HG03558 (cell line): ENCODE measurements at regions not wholly inside any gene's neighbourhood (a gene's known extent, or its start where the extent isn't known, plus 50 kb on each side); places are given as distances from the start of the nearest gene placed in this dataset.
"Not testable (repeated sequence)": the region's sequence is repeated elsewhere in the genome, so short reads cannot be mapped to it uniquely, and the experiment has no call there.

Experiments
- ATAC-seq: cut with Tn5 transposase; IDR thresholded peaks from one replicate; pipeline ENCODE4 v1.9.1; 2021; ENCODE audit warnings: moderate number of reproducible peaks; ENCODE audit not compliant: unreplicated experiment; ENCODE audit errors: extremely low read depth

GRCh38 chr4:146124023-146124680, 51.4 kb upstream of the LSM6 start:
- peak; percentile 70 for ATAC-seq

DNA sequence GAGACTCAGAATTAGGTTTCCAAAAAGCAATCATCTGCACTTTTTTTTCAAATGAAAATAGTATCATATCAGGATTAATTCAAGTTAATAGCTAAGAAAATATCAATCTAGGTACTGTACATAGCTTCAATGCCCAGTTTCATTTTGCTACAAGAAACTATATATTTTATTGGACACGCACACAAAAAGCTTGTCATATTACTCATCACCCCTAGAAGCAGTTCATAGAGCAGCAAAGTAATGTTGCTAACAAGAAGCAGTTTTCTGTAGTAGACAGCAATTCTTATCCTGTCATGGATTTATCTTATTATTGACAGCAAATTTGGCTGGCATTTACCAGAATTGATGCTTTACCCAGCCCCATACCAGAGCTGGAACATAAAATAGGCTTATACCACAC, 52.3 kb upstream of the LSM6 start:
- no peak for ATAC-seq

- no peak for ATAC-seq
These were observed 53.1 kb upstream of the LSM6 start for GRCh38 chr4:146122398-146122797.

DNA sequence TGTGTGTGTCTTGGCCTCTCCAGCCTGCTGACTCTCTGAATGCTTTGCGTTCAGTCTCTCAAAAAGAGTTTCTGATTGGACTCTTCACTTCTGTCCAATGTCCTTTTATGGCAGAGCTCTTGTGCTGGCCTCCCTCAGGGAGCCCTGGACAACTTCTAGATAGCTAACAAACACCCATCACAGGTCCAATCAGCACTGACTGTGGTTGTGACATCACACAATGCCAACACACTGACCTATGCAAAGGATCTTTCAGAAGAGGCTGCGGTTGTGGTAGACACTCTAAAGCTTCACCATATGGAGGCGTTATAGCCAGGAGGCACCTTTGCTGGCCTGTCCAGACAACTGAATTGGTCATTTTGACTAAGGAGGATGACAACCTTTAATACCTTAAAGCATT, 53.8 kb upstream of the LSM6 start:
- no peak for ATAC-seq

DNA sequence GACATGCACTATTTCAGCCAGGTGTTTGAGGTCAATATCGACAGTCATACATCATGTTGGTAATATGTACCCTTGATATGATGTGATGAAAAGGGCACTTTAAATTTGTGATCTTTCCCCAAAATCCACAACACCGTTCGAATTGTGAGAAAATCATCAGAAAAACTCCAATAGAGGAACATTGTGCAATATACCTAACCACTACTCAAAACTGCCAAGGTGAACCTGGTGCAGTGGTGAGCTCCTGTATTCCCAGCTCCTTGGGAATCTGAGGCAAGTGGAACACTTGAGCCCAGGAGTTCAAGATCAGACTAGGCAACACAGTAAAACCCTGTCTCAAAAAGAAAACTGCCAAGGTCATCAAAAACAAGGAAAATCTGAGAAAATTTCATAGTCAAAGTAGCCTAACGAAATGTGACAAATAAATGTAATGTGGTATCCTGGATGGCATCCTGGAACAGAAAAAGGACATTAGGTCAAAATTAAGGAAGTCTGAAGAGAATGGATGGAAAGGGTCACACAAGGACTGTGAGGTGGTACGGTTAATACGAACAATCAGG, 55.6 kb upstream of the LSM6 start:
- ATAC-seq, result no peak

GRCh38 chr4:146114066-146114465, 61.5 kb upstream of the LSM6 start:
- ATAC-seq, result no peak

DNA sequence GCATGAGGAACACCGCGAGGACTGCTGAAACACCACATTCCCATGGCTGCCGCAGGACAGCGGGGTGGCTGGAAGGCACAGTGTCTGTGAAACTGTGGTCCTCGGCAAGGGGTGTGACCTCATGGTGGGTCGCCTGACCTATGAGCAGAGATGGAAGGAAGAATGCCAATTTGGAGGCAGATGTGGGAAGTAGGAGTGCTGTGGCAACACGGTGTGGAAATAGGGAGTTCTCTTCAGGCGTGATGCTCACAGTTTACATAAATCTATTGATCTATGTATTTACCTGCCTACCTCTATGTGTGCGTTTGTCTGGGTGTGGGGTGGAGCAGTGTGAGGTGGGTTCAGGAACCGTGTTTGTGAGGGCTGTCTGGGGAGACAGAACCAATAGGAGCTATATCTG, 62.3 kb upstream of the LSM6 start:
- no peak for ATAC-seq

DNA sequence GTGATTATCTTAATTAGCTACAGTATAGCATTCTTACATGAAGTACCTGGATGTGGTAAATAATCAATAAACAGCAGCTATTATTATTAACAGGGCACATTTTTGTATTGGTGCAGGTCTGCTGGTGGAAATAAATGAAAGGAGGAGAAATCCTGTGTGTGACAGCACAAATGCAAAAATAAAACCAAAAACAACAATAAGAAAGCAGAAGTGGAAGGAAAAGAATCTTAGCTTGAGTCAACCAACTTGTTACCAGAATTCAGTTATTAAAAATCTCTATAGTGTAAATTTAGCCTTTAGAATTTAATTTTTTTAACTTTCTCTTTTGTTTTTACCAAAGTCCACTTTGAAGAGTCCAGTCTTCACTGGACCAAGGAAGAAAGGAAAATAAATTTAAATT, 63.1 kb upstream of the LSM6 start:
- ATAC-seq, result no peak

GRCh38 chr4:146110871-146111485, 64.5 kb upstream of the LSM6 start:
- ATAC-seq, result peak; percentile 39

- ATAC-seq, result no peak
These were observed 66.8 kb upstream of the LSM6 start for GRCh38 chr4:146108756-146109155.

- ATAC-seq, result no peak
These were observed 67.8 kb upstream of the LSM6 start for GRCh38 chr4:146107587-146108240.

DNA sequence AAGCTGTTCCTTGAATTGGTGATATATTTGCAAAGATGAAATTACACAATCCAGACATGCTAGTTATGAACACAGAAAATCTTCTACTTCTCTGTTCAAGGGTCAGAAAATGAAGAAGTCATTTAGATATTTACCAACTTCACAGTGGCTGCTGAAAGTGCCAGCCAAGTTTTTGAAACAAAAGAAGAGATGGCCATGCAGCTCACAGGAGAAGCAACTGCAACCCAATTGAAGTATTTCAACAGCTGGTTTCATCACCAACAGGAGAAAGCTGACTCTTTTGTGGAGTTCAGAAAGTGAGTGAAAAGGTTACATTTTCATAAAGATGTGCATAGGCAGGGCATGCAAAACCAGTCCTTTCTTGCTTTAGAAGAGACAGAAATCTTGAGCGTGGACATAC, 70.1 kb upstream of the LSM6 start:
- peak; percentile 54 for ATAC-seq

- no peak for ATAC-seq
These were observed 71.0 kb upstream of the LSM6 start for GRCh38 chr4:146104541-146104940.

DNA sequence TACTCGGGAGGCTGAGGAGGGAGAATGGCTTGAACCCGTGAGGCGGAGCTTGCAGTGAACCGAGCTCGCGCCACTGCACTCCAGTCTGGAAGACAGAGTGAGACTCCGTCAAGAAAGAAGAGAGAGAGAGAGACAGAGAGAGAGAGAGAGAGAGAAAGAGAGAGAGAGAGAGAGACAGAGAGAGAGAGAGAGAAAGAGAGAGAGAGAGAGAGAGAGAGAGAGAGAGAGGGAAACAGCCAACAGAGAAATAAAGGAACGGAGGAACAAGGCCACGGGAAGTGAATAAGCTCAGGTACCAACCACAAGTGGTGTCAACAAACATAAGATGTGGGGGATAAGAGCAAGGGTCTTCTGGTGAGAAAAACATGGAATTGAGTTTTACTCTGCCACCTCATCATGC, 71.5 kb upstream of the LSM6 start:
- ATAC-seq, result not testable (repeated sequence)

GRCh38 chr4:146099585-146099984, 75.9 kb upstream of the LSM6 start:
- no peak for ATAC-seq

- peak; percentile 55 for ATAC-seq
These were observed 76.5 kb upstream of the LSM6 start for GRCh38 chr4:146098978-146099377.

- ATAC-seq, result peak; percentile 60
These were observed 77.1 kb upstream of the LSM6 start for GRCh38 chr4:146098397-146098796.

DNA sequence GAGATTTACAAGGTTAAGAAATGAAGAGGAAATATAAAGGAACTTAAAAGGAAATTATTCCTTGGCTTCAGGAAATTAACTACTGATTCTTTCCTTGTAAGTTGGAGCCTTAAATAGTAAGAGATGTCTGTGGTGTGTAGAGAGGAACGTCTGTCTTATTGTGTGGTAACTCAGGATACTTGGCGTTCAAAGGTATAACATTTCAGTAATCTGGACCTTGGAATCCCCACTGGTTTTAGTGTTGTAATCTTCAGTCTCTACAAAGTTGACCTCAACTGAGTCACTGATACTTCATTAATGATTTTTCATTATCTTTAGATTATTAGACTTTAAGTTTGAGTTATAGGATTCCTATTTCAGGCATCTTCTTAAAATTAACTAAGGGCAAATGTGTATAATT, 79.1 kb upstream of the LSM6 start:
- ATAC-seq, result no peak

- no peak for ATAC-seq
These were observed 79.7 kb upstream of the LSM6 start for GRCh38 chr4:146095860-146096259.

- no peak for ATAC-seq
These were observed 80.3 kb upstream of the LSM6 start for GRCh38 chr4:146095091-146095690.

DNA sequence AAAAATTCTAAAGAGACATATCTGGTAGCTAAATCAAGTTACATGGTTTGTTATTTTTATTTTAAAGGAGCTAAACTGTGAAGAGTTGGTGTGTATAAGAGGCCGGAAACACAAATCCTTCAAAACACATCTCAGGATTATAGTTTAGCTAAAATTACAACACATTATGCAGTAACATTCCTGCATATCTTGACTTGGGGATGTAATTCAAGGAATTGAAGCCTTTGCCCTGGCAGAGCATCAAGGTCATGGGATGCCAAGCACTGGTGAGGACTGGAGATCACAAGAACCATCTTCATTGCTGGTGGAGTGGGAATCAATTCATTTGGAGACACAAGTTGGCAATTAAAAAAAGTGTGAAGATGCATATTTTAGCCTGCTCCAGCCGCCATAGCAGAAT, 86.8 kb upstream of the LSM6 start:
- ATAC-seq, result no peak
